Lung (tissue), 11 donors: ENCODE measurements at regions not wholly inside any gene's neighbourhood (a gene's known extent, or its start where the extent isn't known, plus 50 kb on each side); places are given as distances from the start of the nearest gene placed in this dataset.

Source experiments
- ATAC-seq: fragments of 200-7000 bp; cut with Tn5 transposase; one replicate; pipeline ENCODE4 v1.9.1; 2020; ENCODE audit warnings: moderate number of reproducible peaks; ENCODE audit not compliant: insufficient read depth, low FRiP score
- DNase-seq, 3 donors: peaks; one replicate each; pipeline ENCODE4 v3.0.0-alpha.2; 2013 to 2017
- H3K27ac ChIP-seq, 2 donors: one replicate each; pipeline ENCODE4 v1.5.1; 2013; ENCODE audit warnings: mild to moderate bottlenecking in 2 of 2, moderate library complexity in 2 of 2, control low read depth in 1 of 2, inconsistent platforms in 1 of 2, low read depth in 1 of 2, low read length in 1 of 2
- H3K27me3 ChIP-seq, 3 donors: one replicate each; pipeline ENCODE4 v1.5.1; 2013; ENCODE audit warnings: low read length in 2 of 3; ENCODE audit not compliant: control insufficient read depth in 3 of 3, insufficient read depth in 3 of 3
- H3K36me3 ChIP-seq, 4 donors: one replicate each; pipeline ENCODE4 v1.5.1; 2013; ENCODE audit warnings: low read length in 4 of 4, mild to moderate bottlenecking in 1 of 4, moderate library complexity in 1 of 4; ENCODE audit not compliant: control insufficient read depth in 4 of 4, insufficient read depth in 4 of 4
- H3K4me1 ChIP-seq, 5 donors: one replicate each; pipeline ENCODE4 v1.5.1; 2013; ENCODE audit warnings: low read length in 5 of 5, mild to moderate bottlenecking in 2 of 5, moderate library complexity in 1 of 5; ENCODE audit not compliant: control insufficient read depth in 5 of 5, insufficient read depth in 5 of 5
- H3K4me3 ChIP-seq: one replicate; pipeline ENCODE4 v1.5.1; 2013; ENCODE audit warnings: mild to moderate bottlenecking, control low read depth, moderate library complexity
- H3K9ac ChIP-seq, 2 donors: one replicate each; pipeline ENCODE4 v1.5.1; 2013; ENCODE audit warnings: low read length in 2 of 2, control low read depth in 1 of 2; ENCODE audit not compliant: insufficient read depth in 1 of 2
- H3K9me3 ChIP-seq, 4 donors: one replicate each; pipeline ENCODE4 v1.5.1; 2013; ENCODE audit warnings: low read length in 3 of 4, mild to moderate bottlenecking in 1 of 4, moderate library complexity in 1 of 4; ENCODE audit not compliant: control insufficient read depth in 4 of 4, insufficient read depth in 3 of 4
- WGBS, 2 donors: extraction: QIAGEN DNeasy Blood & Tissue Kit; methylation state at CpG; one replicate each; pipeline ENCODE4 v1.1.7; 2013; 5-methylcytosine and 5-hydroxymethylcytosine counted together
- TF ChIP-seq, protein P1 (sequence below): IDR thresholded peaks from 2 replicates; pipeline ENCODE4 v1.5.1; 2012; ENCODE audit warnings: mild to moderate bottlenecking; ENCODE audit errors: control extremely low read depth, extremely low read depth
- donor health status: control.
- donor health status: control.
- donor health status: Bipolar disorder and iron deficiency.
- donor health status: healthy.
- donor health status: DM: yes; HTN: yes; CAD: no.

- WGBS, 2 donors, result 56 to 80% methylated on average over 1 of the region's 1 CpG
- Histone ChIP-seq H3K36me3 (no peaks in the 10 kb centered on the region), H3K9me3 (no peaks in the 10 kb centered on the region), H3K27ac (no peak overlapping the region), H3K9ac (no peak overlapping the region), H3K27me3 (no peaks in the 10 kb centered on the region), H3K4me1 (no peaks in the 10 kb centered on the region), H3K4me3 (no peak overlapping the region)
- no peak for DNase-seq
- TF ChIP-seq, protein P1, sequence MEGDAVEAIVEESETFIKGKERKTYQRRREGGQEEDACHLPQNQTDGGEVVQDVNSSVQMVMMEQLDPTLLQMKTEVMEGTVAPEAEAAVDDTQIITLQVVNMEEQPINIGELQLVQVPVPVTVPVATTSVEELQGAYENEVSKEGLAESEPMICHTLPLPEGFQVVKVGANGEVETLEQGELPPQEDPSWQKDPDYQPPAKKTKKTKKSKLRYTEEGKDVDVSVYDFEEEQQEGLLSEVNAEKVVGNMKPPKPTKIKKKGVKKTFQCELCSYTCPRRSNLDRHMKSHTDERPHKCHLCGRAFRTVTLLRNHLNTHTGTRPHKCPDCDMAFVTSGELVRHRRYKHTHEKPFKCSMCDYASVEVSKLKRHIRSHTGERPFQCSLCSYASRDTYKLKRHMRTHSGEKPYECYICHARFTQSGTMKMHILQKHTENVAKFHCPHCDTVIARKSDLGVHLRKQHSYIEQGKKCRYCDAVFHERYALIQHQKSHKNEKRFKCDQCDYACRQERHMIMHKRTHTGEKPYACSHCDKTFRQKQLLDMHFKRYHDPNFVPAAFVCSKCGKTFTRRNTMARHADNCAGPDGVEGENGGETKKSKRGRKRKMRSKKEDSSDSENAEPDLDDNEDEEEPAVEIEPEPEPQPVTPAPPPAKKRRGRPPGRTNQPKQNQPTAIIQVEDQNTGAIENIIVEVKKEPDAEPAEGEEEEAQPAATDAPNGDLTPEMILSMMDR, result no peak
- no peak for ATAC-seq
Observed at GRCh38 chr11:42112866-42113265, 653.4 kb upstream of the LRRC4C start.

- no peak for ATAC-seq
- no peaks in the 10 kb centered on the region for H3K4me1 ChIP-seq
- no peaks in the 10 kb centered on the region for H3K9me3 ChIP-seq
- no peak overlapping the region for H3K9ac ChIP-seq
- H3K4me3 ChIP-seq, result no peak overlapping the region
- no peaks in the 10 kb centered on the region for H3K27me3 ChIP-seq
- H3K36me3 ChIP-seq, result no peaks in the 10 kb centered on the region
- 57 to 61% methylated on average over 1 of the region's 1 CpG for WGBS, 2 donors
- no peak for DNase-seq
- TF ChIP-seq, protein P1, result no peak
- H3K27ac ChIP-seq, result no peak overlapping the region
Observed at GRCh38 chr11:42114927-42115326, 655.5 kb upstream of the LRRC4C start.

DNA sequence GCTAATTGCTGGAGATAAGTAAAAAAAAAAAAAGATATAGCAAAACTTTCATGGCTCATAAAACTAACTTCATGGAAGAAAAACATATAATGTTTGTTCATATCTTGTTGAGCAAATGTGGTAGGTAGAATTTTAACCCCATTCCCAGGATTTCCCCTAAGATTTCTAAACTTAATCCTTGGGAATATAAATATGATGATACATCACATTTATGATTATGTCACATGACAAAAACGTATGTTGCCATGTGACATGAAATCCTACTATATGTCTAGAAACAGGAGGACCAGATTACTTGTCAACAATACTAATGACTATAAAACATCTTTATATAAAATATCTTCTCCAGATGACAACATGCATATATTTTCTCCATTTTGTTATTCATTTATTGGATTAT, 679.0 kb upstream of the LRRC4C start:
- Histone ChIP-seq H3K4me1 (no peaks in the 10 kb centered on the region), H3K9me3 (no peaks in the 10 kb centered on the region), H3K27me3 (no peaks in the 10 kb centered on the region), H3K9ac (no peak overlapping the region), H3K36me3 (no peaks in the 10 kb centered on the region), H3K4me3 (no peak overlapping the region), H3K27ac (no peak overlapping the region)
- TF ChIP-seq, protein P1, result no peak
- ATAC-seq (no peak), DNase-seq (no peak)
- WGBS, 2 donors, result 76 to 87% methylated on average over 1 of the region's 1 CpG

DNA sequence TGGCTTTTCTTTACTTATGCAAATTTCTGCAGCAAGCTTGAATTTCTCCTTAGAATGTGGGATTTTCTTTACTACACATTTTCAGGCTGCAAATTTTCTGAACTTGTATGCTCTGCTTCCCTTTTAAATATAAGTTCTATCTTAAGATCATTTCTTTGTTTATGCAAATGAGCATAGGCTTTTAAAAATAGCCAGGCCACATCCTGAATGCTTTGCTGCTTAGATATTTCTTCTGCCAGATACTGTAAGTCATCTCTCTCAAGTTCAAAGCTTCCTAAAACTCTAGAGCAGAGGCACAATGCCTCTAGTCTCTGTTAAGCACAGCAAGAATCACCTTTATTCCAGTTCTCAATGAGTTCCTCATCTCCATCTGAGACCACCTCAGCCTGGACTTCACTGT, 685.9 kb upstream of the LRRC4C start:
- no peaks in the 10 kb centered on the region for H3K27me3 ChIP-seq
- H3K9me3 ChIP-seq, result peaks cover 0 to 8% (median 3%) of the 10 kb centered on the region in 4 donors
- H3K9ac ChIP-seq, result no peak overlapping the region
- no peak for DNase-seq
- TF ChIP-seq, protein P1, result no peak
- H3K4me1 ChIP-seq, result no peaks in the 10 kb centered on the region
- H3K27ac ChIP-seq, result no peak overlapping the region
- H3K36me3 ChIP-seq, result no peaks in the 10 kb centered on the region
- no peak for ATAC-seq
- H3K4me3 ChIP-seq, result no peak overlapping the region
